IMR-90 (cell line): ENCODE measurements at regions not wholly inside any gene's neighbourhood (a gene's known extent, or its start where the extent isn't known, plus 50 kb on each side); places are given as distances from the start of the nearest gene placed in this dataset.

Experiments
- ATAC-seq: fragments of 200-7000 bp; cut with Tn5 transposase; 2 replicates; pipeline ENCODE4 v1.9.1; 2020; ENCODE audit warnings: low read depth, mild to moderate bottlenecking, moderate library complexity
- BruUV-seq: library from RNA; stranded (reverse); fragments of 400-500 nt; replicated peaks from 2 replicates; lab custom pipeline; 2021; lab: Mats Ljungman, UMichigan
- CTCF ChIA-PET: fragments of 300-600 bp; formaldehyde crosslinking; extraction: SDS; loops from one replicate; lab custom pipeline; 2021; ENCODE audit warnings: antibody characterized with exemption; lab: Yijun Ruan, JAX
- POLR2A ChIA-PET: fragments of 300-600 bp; sonication (Branson Sonifier 250); formaldehyde crosslinking; loops from one replicate; lab custom pipeline; 2022; ENCODE audit warnings: antibody characterized with exemption; ENCODE audit not compliant: unreplicated experiment; lab: Charles Lee
- DNase-seq: peaks from one replicate; pipeline ENCODE4 v3.0.0; 2013
- H2AFZ ChIP-seq: replicated peaks from 2 replicates; pipeline ENCODE3; 2013; ENCODE audit warnings: low read length, mild to moderate bottlenecking; ENCODE audit not compliant: poor library complexity
- H2AK5ac ChIP-seq: 2 replicates; pipeline ENCODE4 v1.6.1; 2013; ENCODE audit warnings: low read depth, low read length, inconsistent platforms
- H2AK9ac ChIP-seq: replicated peaks from 2 replicates; pipeline ENCODE3; 2013; ENCODE audit warnings: mild to moderate bottlenecking, low read depth, low read length, moderate library complexity; ENCODE audit not compliant: poor library complexity
- H2BK120ac ChIP-seq: 2 replicates; pipeline ENCODE4 v1.6.1; 2013; ENCODE audit warnings: low read depth, low read length, inconsistent platforms
- H2BK15ac ChIP-seq: 3 replicates; pipeline ENCODE4 v1.6.1; 2013; ENCODE audit warnings: low read depth, low read length, inconsistent platforms
- H2BK20ac ChIP-seq: 2 replicates; pipeline ENCODE4 v1.6.1; 2013; ENCODE audit warnings: low read depth, mild to moderate bottlenecking, inconsistent platforms, low read length, moderate library complexity
- H2BK5ac ChIP-seq: 2 replicates; pipeline ENCODE4 v1.6.1; 2013; ENCODE audit warnings: mild to moderate bottlenecking, low read depth, low read length, inconsistent platforms; ENCODE audit not compliant: poor library complexity, severe bottlenecking
- H3K14ac ChIP-seq: replicated peaks from 2 replicates; pipeline ENCODE4 v1.6.1; 2013; ENCODE audit warnings: low read depth, low read length, inconsistent platforms
- H3K18ac ChIP-seq: 2 replicates; pipeline ENCODE4 v1.6.1; 2013; ENCODE audit warnings: low read depth, low read length, control low read depth
- H3K23ac ChIP-seq: 2 replicates; pipeline ENCODE4 v1.6.1; 2013; ENCODE audit warnings: low read depth, low read length, inconsistent platforms
- H3K27ac ChIP-seq: 2 replicates; pipeline ENCODE4 v1.5.1; 2013; ENCODE audit warnings: mild to moderate bottlenecking, control low read depth, low read length; ENCODE audit not compliant: insufficient read depth
- H3K27me3 ChIP-seq: 2 replicates; pipeline ENCODE4 v1.6.1; 2013; ENCODE audit warnings: low read length; ENCODE audit not compliant: control insufficient read depth, insufficient read depth
- H3K36me3 ChIP-seq: 2 replicates; pipeline ENCODE4 v1.6.1; 2013; ENCODE audit warnings: low read length, mixed read lengths; ENCODE audit not compliant: control insufficient read depth, insufficient read depth
- H3K4ac ChIP-seq: 2 replicates; pipeline ENCODE4 v1.6.1; 2013; ENCODE audit warnings: low read depth, low read length, inconsistent platforms
- H3K4me1 ChIP-seq: 2 replicates; pipeline ENCODE4 v1.6.1; 2013; ENCODE audit warnings: low read length, mixed read lengths; ENCODE audit not compliant: control insufficient read depth, insufficient read depth
- H3K4me2 ChIP-seq: 2 replicates; pipeline ENCODE4 v1.6.1; 2013; ENCODE audit warnings: low read depth, mild to moderate bottlenecking, control low read depth, low read length, moderate library complexity
- H3K4me3 ChIP-seq: 2 replicates; pipeline ENCODE4 v1.5.1; 2013; ENCODE audit warnings: low read depth, mild to moderate bottlenecking, control low read depth, low read length, moderate library complexity; ENCODE audit not compliant: insufficient read depth
- H3K56ac ChIP-seq: 2 replicates; pipeline ENCODE4 v1.6.1; 2013; ENCODE audit warnings: low read length, inconsistent platforms; ENCODE audit not compliant: insufficient read depth; ENCODE audit errors: extremely low read depth
- H3K79me1 ChIP-seq, 2 experiments: 2 replicates each; pipeline ENCODE4 v1.6.1; 2013; ENCODE audit warnings: low read length in 2 of 2, inconsistent platforms in 1 of 2, low read depth in 1 of 2
- H3K9ac ChIP-seq: 2 replicates; pipeline ENCODE4 v1.6.1; 2013; ENCODE audit warnings: low read depth, low read length, control low read depth
- H3K9me1 ChIP-seq: 2 replicates; pipeline ENCODE4 v1.6.1; 2013; ENCODE audit warnings: low read length, inconsistent platforms; ENCODE audit not compliant: insufficient read depth
- H3K9me3 ChIP-seq: 2 replicates; pipeline ENCODE4 v1.6.1; 2013; ENCODE audit warnings: low read length; ENCODE audit not compliant: control insufficient read depth, insufficient read depth
- H4K20me1 ChIP-seq: 2 replicates; pipeline ENCODE4 v1.6.1; 2013; ENCODE audit warnings: low read length, inconsistent platforms; ENCODE audit not compliant: insufficient read depth
- H4K5ac ChIP-seq: 2 replicates; pipeline ENCODE4 v1.6.1; 2013; ENCODE audit warnings: mild to moderate bottlenecking, low read depth, low read length, control low read depth
- H4K8ac ChIP-seq, 2 experiments: 2 replicates each; pipeline ENCODE4 v1.6.1; 2013; ENCODE audit warnings: low read depth in 2 of 2, low read length in 2 of 2, control low read depth in 1 of 2, inconsistent platforms in 1 of 2
- H4K91ac ChIP-seq: 2 replicates; pipeline ENCODE4 v1.6.1; 2013; ENCODE audit warnings: low read depth, low read length, inconsistent platforms; ENCODE audit not compliant: insufficient read depth
- BHLHE40 ChIP-seq: fragments of 150-350 bp; IDR thresholded peaks from 2 replicates; pipeline ENCODE4 v1.6.1; 2016; ENCODE audit warnings: mild to moderate bottlenecking, low read depth, low read length
- CEBPB ChIP-seq: IDR thresholded peaks from 2 replicates; pipeline ENCODE4 v1.6.1; 2012; ENCODE audit warnings: low read depth, low read length, improper control_type of control experiment
- CTCF ChIP-seq: conservative IDR thresholded peaks from 2 replicates; pipeline ENCODE4 v1.5.1; 2012; ENCODE audit warnings: mild to moderate bottlenecking, low read depth, low read length, improper control_type of control experiment
- MAZ ChIP-seq: IDR thresholded peaks from 2 replicates; pipeline ENCODE4 v1.6.1; 2012; ENCODE audit warnings: low read depth, mild to moderate bottlenecking, low read length, improper control_type of control experiment, moderate library complexity, borderline replicate concordance
- MXI1 ChIP-seq: IDR thresholded peaks from 2 replicates; pipeline ENCODE4 v1.6.1; 2012; ENCODE audit warnings: low read depth, mild to moderate bottlenecking, low read length, moderate library complexity, borderline replicate concordance
- NFE2L2 ChIP-seq: fragments of 150-350 bp; IDR thresholded peaks from 2 replicates; pipeline ENCODE4 v1.6.1; 2016; ENCODE audit warnings: low read depth, mild to moderate bottlenecking, low read length
- POLR2A ChIP-seq: IDR thresholded peaks from 2 replicates; pipeline ENCODE4 v1.6.1; 2012; ENCODE audit warnings: mild to moderate bottlenecking, low read depth, low read length
- RAD21 ChIP-seq: IDR thresholded peaks from 2 replicates; pipeline ENCODE4 v1.6.1; 2012; ENCODE audit warnings: low read length, improper control_type of control experiment
- RFX5 ChIP-seq: IDR thresholded peaks from 2 replicates; pipeline ENCODE4 v1.8.0; 2012; ENCODE audit warnings: low read depth, mild to moderate bottlenecking, low read length, moderate library complexity
- SMC3 ChIP-seq: fragments of 150-350 bp; IDR thresholded peaks from 2 replicates; pipeline ENCODE4 v1.6.1; 2016; ENCODE audit warnings: low read depth, mild to moderate bottlenecking, antibody characterized with exemption, low read length, moderate library complexity
- WGBS, 2 experiments: methylation state at CpG; one replicate each; pipeline versions ENCODE4 v1.1.5 to v1.1.7; 2013; ENCODE audit warnings: missing lambda C conversion rate in 2 of 2; ENCODE audit not compliant: insufficient read length in 1 of 2; ENCODE audit errors: extremely low coverage in 2 of 2; 5-methylcytosine and 5-hydroxymethylcytosine counted together
- dilution Hi-C: fragments of 300-500 bp; cut with HindIII; formaldehyde crosslinking; loops from one replicate; pipeline ENCODE4 v1.14.3; 2018; ENCODE audit warnings: low sequenced_read_pairs; ENCODE audit not compliant: unreplicated experiment
- in situ Hi-C: fragments of 300-500 bp; cut with MboI; formaldehyde crosslinking; loops from 3 replicates; pipeline ENCODE4 v1.14.3; 2019; ENCODE audit warnings: low sequenced_read_pairs, inconsistent platforms, mixed read lengths
- intact Hi-C: fragments of 100-400 bp; cut with micrococcal nuclease; formaldehyde crosslinking; loops from 2 replicates; pipeline ENCODE4 v1.10.0; 2022

- no peak overlapping the region for H2BK20ac ChIP-seq
- BruUV-seq: no TSS peak
- H3K9ac ChIP-seq: no peak overlapping the region
- no peaks in the 10 kb centered on the region for H3K79me1 ChIP-seq
- no peaks in the 10 kb centered on the region for H4K20me1 ChIP-seq
- no peak overlapping the region for H2BK5ac ChIP-seq
- peak overlapping the region; percentile 37 for H3K14ac ChIP-seq
- WGBS, 2 experiments: no CpG with 5 or more reads among the region's 4 CpGs
- H4K8ac ChIP-seq: no peak overlapping the region
- no peak overlapping the region for H4K5ac ChIP-seq
- H3K9me1 ChIP-seq: no peaks in the 10 kb centered on the region
- ATAC-seq (no peak), DNase-seq (no peak)
- no peaks in the 10 kb centered on the region for H3K9me3 ChIP-seq
- H3K36me3 ChIP-seq: no peaks in the 10 kb centered on the region
- H3K4ac ChIP-seq: no peak overlapping the region
- H3K4me1 ChIP-seq: no peaks in the 10 kb centered on the region
- H2AFZ ChIP-seq: no peak overlapping the region
- TF ChIP-seq SMC3 (no peak), CTCF (no peak), MAZ (no peak), MXI1 (no peak), NFE2L2 (no peak), BHLHE40 (no peak), RFX5 (no peak), RAD21 (no peak), POLR2A (no peak), CEBPB (no peak)
- intact Hi-C loops: no loop called here
- no peak overlapping the region for H3K18ac ChIP-seq
- ChIA-PET POLR2A (no interaction called here), CTCF (no interaction called here)
- no peak overlapping the region for H2AK9ac ChIP-seq
- in situ Hi-C loops: no loop called here
- H3K27me3 ChIP-seq: no peaks in the 10 kb centered on the region
- H2AK5ac ChIP-seq: no peak overlapping the region
- H4K91ac ChIP-seq: no peak overlapping the region
- no peak overlapping the region for H3K23ac ChIP-seq
- no peak overlapping the region for H3K4me3 ChIP-seq
- H2BK120ac ChIP-seq: no peak overlapping the region
- dilution Hi-C loops: no loop called here
- no peak overlapping the region for H3K4me2 ChIP-seq
- no peak overlapping the region for H3K27ac ChIP-seq
- H3K56ac ChIP-seq: no peak overlapping the region
- H2BK15ac ChIP-seq: peak overlapping the region; percentile 75; the same call in 1 of the 3 replicates
These were observed 324.4 kb upstream of the KITLG start for GRCh38 chr12:88904705-88905104.
